Left lung (tissue), 4 donors: ENCODE measurements at regions not wholly inside any gene's neighbourhood (a gene's known extent, or its start where the extent isn't known, plus 50 kb on each side); places are given as distances from the start of the nearest gene placed in this dataset.
"Not testable (repeated sequence)": the region's sequence is repeated elsewhere in the genome, so short reads cannot be mapped to it uniquely, and the experiment has no call there.

Source experiments
- ATAC-seq: fragments of 200-7000 bp; cut with Tn5 transposase; one replicate; pipeline ENCODE4 v1.9.1; 2020; ENCODE audit warnings: moderate library complexity
- DNase-seq, 4 donors: peaks; one replicate each; pipeline ENCODE4 v3.0.0-alpha.2; 2013 to 2020
- H3K27ac ChIP-seq, 2 donors: fragments of 200-600 bp; sonication (generic) in 1 of 2; one replicate each; pipeline versions ENCODE4 v1.5.0 to v1.8.0; 2020 to 2021
- H3K27me3 ChIP-seq, 2 donors: fragments of 200-600 bp; sonication (generic) in 1 of 2; one replicate each; pipeline versions ENCODE4 v1.5.0 to v1.8.0; 2020 to 2021
- H3K36me3 ChIP-seq, 2 donors: fragments of 200-600 bp; sonication (generic) in 1 of 2; one replicate each; pipeline versions ENCODE4 v1.5.0 to v1.8.0; 2020 to 2021
- H3K4me1 ChIP-seq, 2 donors: fragments of 200-600 bp; one replicate each; pipeline ENCODE4 v1.8.0; 2021
- H3K4me3 ChIP-seq, 2 donors: fragments of 200-600 bp; sonication (generic) in 1 of 2; one replicate each; pipeline versions ENCODE4 v1.5.0 to v1.8.0; 2020 to 2021; ENCODE audit warnings: mild to moderate bottlenecking in 1 of 2
- H3K9me3 ChIP-seq, 2 donors: fragments of 200-600 bp; sonication (generic) in 1 of 2; one replicate each; pipeline versions ENCODE4 v1.5.0 to v1.8.0; 2020 to 2021
- intact Hi-C, 2 donors: fragments of 100-400 bp; cut with DNase I; formaldehyde crosslinking; loops; one replicate each; pipeline versions ENCODE4 v1.11.2 to v1.14.2; 2022
- TF ChIP-seq, protein P1 (sequence below), 2 donors: fragments of 200-600 bp; sonication (generic) in 1 of 2; IDR thresholded peaks; one replicate each; pipeline versions ENCODE4 v1.5.0 to v1.8.0; 2021; ENCODE audit warnings: antibody characterized with exemption in 2 of 2
- donor health status: DM: no; HTN: yes; CAD: no.
- donor health status: DM: no; HTN: no; CAD: no.

DNA sequence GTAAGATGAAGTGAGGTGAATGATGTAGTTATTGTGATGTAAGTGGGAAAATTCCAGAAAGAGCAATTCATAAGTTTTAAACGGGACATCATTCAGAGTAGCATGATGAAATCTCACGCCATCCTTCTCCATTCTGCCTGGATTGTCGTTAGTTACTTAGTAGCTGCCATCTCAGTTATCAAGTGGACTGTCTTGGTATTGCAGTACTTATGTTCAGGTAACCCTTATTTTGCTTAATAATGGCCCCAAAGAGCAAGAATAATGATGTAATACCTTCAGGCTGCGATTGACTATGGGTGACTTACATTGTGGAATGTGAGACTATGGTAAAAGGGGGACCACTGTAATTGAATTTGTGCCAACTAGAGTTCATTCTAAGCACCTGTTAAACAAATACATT, 234.1 kb upstream of the TOM1L1 start:
- DNase-seq (no peak), ATAC-seq (no peak)
- Histone ChIP-seq H3K36me3 (no peaks in the 10 kb centered on the region), H3K4me3 (no peak overlapping the region), H3K4me1 (no peaks in the 10 kb centered on the region), H3K27me3 (no peaks in the 10 kb centered on the region), H3K9me3 (peaks cover 0 to 7% of the 10 kb centered on the region in 2 donors), H3K27ac (no peak overlapping the region)
- intact Hi-C loops: no loop called here
- TF ChIP-seq, protein P1, sequence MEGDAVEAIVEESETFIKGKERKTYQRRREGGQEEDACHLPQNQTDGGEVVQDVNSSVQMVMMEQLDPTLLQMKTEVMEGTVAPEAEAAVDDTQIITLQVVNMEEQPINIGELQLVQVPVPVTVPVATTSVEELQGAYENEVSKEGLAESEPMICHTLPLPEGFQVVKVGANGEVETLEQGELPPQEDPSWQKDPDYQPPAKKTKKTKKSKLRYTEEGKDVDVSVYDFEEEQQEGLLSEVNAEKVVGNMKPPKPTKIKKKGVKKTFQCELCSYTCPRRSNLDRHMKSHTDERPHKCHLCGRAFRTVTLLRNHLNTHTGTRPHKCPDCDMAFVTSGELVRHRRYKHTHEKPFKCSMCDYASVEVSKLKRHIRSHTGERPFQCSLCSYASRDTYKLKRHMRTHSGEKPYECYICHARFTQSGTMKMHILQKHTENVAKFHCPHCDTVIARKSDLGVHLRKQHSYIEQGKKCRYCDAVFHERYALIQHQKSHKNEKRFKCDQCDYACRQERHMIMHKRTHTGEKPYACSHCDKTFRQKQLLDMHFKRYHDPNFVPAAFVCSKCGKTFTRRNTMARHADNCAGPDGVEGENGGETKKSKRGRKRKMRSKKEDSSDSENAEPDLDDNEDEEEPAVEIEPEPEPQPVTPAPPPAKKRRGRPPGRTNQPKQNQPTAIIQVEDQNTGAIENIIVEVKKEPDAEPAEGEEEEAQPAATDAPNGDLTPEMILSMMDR (IDR thresholded peaks at IDR 0.05): no peak

DNA sequence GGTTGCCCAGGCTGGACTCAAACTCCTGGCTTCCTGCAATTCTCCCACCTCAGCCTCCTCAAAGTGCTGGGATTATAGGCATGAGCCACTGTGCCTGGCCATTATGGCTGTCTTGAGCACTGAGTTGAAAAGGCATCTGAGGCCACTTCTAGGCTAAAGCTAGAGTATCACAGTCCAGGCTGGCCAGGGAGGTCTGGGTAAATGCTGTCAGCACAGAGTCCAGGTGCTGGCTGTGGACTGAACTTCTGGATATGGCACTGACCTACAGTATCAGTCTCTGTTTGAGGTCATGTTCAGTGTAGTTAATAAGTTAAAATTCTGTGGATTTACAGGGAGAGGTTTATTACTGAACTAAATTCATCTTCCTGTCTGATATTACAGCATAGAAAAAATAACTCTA, 222.5 kb upstream of the TOM1L1 start:
- Histone ChIP-seq H3K4me3 (no peak overlapping the region), H3K9me3 (no peaks in the 10 kb centered on the region), H3K27me3 (no peaks in the 10 kb centered on the region), H3K36me3 (no peaks in the 10 kb centered on the region), H3K27ac (no peak overlapping the region), H3K4me1 (no peaks in the 10 kb centered on the region)
- intact Hi-C loops: no loop called here
- ATAC-seq (no peak), DNase-seq (no peak)
- TF ChIP-seq, protein P1 (IDR thresholded peaks at IDR 0.05): no peak

DNA sequence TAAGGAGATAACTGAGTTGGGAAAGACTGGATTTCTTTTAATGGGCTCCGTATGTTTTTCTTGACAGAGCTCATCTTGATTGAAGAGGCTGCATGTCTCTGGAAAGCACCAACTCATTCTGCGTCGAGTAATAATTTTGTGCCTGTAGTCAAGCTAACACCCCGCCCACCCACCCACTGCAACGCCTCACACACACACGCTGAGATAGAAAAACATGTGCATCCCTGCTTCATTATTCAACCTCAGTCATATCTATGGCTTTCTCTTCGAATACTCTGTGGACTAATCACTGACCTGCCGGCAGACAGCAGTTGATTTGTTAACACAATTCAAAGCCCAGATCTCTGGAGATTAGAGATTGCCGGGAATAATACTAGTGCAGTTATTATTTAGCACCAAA, 220.2 kb upstream of the TOM1L1 start:
- TF ChIP-seq, protein P1 (IDR thresholded peaks at IDR 0.05): no peak
- DNase-seq (no peak), ATAC-seq (no peak)
- Histone ChIP-seq H3K27me3 (no peaks in the 10 kb centered on the region), H3K9me3 (no peaks in the 10 kb centered on the region), H3K27ac (no peak overlapping the region), H3K4me3 (no peak overlapping the region), H3K4me1 (no peaks in the 10 kb centered on the region), H3K36me3 (no peaks in the 10 kb centered on the region)
- intact Hi-C loops: no loop called here

DNA sequence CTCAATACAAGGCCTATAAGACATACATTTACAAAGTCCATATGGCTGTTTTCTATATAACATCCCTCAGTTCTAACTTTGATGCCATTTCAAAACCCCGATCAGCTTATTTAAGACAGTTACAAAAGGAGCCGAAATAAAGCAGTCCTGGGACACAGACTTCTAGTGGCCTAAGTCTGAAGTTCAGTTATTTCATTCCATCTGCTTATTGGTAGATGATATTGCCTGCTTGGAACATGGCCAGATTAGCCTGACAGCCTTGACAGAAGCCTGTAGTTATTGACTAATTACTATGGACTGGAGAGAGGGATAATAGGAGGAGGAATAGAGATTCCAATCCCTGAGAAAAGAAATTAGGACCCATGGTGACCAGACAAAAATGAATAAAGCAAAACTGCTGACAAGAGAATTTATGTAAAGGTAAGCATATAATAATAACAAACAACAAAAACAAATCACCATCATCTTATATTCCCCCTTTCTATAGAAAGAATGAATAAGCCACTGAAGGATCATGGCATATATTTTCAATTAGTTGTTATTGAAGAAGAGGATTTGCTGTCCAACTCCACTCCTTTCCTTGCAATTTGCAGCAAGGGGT, 206.3 kb upstream of the TOM1L1 start:
- DNase-seq (no peak), ATAC-seq (no peak)
- Histone ChIP-seq H3K27me3 (no peaks in the 10 kb centered on the region), H3K4me3 (no peak overlapping the region), H3K36me3 (no peaks in the 10 kb centered on the region), H3K4me1 (no peaks in the 10 kb centered on the region), H3K27ac (no peak overlapping the region), H3K9me3 (peaks cover 0 to 1% of the 10 kb centered on the region in 2 donors)
- intact Hi-C loops: no loop called here
- TF ChIP-seq, protein P1 (IDR thresholded peaks at IDR 0.05): no peak

DNA sequence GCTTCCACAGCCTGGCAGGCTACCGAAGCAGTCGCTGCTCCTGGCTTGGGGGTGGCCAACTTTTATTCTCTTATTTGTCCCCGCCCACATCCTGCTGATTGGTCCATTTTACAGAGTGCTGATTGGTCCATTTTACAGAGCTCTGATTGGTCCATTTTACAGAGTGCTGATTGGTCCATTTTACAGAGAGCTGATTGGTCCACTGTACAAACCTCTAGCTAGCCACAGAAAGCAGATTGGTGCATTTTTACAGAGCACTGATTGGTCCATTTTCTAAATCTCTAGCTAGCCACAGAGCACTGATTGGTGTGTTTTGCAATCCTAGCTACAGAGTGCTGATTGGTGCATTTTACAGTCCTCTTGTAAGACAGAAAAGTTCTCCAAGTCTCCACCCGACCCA, 187.9 kb upstream of the TOM1L1 start:
- H3K9me3 ChIP-seq: peaks cover 0 to 38% of the 10 kb centered on the region in 2 donors
- H3K27ac ChIP-seq, H3K4me1 ChIP-seq, H3K36me3 ChIP-seq, H3K4me3 ChIP-seq, DNase-seq, intact Hi-C loops, H3K27me3 ChIP-seq, ATAC-seq: not testable (repeated sequence)

DNA sequence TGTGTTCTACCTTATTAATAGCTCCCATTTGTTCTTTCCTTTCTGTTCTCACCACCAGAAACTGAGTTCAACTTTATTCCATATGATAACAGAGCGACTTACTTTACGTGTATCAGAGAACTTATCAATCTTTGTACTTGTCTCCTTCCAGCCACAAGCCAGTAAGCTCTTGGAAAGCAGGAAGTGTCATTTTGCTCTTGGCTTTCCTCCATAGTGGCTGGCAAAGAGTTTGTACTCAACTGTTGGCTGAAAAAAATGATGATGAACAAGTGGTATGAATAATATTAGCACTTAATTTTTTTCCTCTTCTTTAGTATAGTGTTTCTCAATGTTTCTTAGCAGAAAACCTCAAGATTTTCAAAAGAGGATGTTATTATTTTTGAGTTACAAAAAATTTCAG, 182.4 kb upstream of the TOM1L1 start:
- H3K27ac ChIP-seq: no peak overlapping the region
- intact Hi-C loops: no loop called here
- TF ChIP-seq, protein P1 (IDR thresholded peaks at IDR 0.05): no peak
- no peaks in the 10 kb centered on the region for H3K36me3 ChIP-seq
- peaks cover 0 to 9% of the 10 kb centered on the region in 2 donors for H3K9me3 ChIP-seq
- H3K4me1 ChIP-seq: no peaks in the 10 kb centered on the region
- H3K4me3 ChIP-seq: no peak overlapping the region
- DNase-seq (no peak), ATAC-seq (no peak)
- no peaks in the 10 kb centered on the region for H3K27me3 ChIP-seq
